NCI-H1694 treated with DMSO at 0.1 percent for 48 hours (cell line): ENCODE measurements at regions not wholly inside any gene's neighbourhood (a gene's known extent, or its start where the extent isn't known, plus 50 kb on each side); places are given as distances from the start of the nearest gene placed in this dataset.

Experiments used
- DNase-seq: peaks from one replicate; lab custom pipeline; 2025; lab: John Stamatoyannopoulos, UW

DNA sequence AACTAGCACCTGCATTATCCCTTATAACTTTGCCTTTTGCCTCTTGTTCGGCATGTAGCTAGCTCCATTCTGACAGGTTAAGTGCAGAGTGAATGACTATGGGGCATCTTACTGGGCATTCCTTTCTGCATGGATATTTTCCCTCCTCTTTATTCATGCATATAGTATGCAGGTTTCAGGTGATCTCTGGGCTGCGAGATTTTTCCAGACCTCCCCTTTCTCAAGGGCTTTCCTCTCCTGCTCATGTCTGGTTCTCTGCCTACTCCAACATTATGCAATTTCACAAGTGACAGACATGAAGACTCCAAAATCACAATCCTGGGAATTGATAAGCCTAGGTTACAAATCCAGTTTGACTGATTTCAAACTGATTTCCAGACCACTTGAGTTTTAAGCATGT is 503.8 kb downstream of the NXPH1 start:
- DNase-seq = no peak

DNA sequence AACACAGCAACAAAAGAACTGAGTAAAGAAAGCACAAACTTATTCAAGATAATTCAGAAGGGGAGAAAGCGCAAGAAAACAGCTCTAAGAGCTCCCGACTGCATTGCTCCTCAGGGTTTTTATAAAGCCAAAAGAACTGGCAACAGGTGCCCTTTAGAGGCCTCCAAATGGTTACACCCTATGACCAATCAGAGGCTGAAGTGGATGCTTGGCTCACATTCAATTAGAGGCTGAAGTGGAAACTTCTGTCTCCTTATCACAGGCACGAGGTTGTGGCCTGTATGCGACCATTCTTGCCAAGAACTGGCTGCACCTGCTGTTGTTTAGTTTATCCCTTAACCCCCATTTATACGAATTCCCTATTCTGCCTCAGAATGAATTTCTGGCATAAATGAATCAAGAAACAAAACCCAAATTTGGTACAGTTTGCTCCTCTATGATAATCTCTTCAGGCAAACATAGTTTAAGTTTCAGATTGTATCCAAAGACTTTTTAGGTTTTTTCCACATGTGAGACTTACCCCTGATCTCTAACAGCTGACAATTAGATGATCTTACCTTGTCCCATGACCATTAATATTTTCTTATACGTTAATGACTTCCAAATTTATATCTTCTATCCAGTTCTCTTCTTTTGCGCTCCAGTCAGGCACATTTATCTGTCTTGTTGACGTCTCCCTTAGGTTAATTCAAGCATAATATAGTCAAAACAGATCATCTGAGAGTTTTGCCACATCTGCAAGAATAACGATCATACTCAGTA is 504.8 kb downstream of the NXPH1 start:
- DNase-seq = no peak

DNA sequence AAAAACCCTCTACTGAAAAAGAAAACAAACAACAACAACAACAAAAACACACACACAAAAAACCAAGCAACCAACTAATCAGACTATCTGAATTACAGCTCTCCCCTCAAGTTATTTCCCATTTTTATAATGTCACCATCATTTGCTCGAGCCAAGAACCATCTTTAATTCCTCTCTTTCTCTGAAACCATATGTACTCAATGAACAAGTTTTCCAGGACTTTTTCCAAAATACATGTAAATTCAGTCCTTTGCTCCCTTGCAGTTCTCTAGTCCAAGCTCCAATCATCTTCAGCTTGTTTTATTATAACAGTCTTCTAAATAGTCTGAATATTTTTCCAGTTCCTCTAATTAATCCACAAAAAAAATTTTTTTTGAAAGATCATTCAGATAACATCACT is 506.0 kb downstream of the NXPH1 start:
- DNase-seq = no peak

DNA sequence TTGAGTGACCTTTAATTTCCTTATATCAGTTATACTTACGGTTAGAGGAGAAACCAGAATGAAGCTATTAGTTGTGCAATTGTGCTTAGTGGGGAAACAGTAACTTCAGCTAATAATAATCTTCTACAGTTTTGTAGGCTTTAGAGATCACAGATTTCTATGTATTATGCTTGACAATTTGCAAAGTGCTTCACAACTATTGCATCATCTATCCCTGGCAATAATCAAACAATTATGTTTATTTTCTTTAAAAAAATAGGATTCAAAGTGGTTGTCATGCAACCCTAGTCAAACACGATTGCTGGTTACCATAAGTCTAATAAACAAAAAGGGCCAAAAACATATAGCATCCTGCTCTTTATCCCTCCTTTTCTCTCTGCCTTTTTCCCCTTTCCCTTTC is 530.3 kb downstream of the NXPH1 start:
- DNase-seq = no peak

DNA sequence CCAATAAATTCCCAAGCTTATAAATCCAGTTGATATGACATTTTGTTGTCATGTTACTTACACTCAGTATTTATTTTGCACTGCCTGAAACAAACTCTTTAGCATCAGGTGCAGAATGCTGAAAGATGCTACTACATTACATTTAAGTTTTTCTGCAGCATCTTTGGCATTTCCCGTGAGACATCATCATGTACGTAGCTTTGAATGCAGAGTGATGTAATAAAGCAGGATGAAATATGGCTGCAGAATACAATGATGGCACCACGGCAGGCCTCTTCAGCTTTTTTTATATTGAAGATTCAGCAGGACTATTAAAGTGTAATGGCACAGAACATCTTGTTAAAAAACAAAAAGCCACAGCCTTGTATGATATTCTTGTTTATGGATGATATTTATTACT is 531.8 kb downstream of the NXPH1 start:
- no peak for DNase-seq

DNA sequence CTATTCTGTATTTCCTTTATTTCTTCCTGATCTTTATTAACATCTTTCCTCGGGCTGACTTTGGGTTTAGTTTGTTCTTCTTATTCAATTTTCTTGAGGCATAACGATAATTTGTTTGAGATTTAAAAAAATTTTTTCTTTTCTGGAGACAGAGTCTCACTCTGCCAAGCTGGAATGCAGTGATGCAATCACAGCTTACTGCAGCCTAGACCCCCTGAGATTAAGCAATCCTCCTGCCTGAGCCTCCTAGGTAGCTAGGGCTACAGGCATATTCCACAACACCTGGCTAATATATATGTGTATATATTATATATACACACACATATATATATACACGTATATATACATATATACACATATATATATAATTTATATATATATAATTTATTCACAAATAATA is 540.2 kb downstream of the NXPH1 start:
- DNase-seq = no peak

DNA sequence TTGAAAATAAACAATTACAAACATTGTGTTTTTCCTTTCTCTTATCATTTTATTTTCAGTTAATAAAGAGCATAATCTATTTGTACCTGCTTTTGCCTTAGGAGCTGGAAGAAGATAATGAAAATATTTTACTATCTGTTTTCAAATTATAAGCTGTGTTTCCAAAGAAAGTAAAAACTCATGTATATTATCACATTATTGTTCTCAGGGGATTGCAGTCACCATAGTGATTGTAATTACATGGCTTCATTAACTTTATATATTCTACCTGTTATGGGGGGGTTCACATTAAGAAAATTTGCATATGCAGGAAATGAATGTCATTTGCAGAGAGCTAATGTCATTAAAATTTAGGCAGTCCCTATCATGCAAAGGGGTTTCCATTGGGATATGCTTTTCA is 542.3 kb downstream of the NXPH1 start:
- no peak for DNase-seq

DNA sequence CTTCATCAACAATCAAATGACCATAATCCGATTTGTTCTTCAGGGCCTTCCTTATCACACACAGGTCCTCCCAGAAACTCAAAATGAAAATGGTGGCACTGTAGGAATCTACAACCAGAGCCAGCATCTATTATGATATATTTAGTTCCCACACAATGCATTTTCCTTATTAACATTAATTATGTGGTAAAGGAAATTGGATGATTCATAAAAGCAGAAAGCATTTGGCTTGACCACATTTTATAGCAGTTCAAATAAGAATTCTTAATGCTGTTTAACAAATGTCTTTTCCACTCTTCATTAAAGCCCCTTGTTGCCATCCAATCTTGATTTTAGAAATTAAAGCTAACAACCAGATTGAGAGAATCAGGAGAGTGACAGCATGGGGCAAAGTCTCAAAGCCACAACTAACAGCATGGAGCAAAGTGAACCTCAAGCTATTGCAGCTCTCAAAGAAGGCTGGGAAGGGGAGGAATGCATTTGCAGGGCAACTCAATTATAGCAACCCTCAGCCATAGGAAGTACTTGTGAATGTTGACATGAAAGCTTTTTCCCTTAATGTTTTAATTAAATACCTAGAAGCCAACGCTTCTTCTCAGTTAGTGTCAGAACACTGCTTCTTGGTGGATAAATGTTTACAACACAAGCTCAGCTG is 549.1 kb downstream of the NXPH1 start:
- DNase-seq = no peak

DNA sequence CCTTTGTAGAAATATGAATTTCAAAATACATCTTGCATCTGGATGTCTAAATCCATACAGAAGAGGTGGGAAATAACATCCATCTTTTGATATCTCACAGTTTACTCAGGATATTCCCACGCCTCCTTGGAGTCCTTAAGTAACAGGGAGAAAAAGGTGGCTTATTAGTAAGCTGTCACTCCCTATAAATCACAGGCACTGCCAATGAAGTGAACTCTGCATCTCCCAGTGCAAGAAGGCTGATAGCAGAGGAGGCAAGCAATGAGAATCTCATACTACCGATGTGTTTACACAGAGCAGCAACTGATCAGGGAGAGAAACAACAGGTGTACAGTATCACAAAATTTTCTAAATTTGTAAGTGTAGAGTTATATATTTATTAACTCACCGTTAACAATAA is 551.8 kb downstream of the NXPH1 start:
- no peak for DNase-seq

DNA sequence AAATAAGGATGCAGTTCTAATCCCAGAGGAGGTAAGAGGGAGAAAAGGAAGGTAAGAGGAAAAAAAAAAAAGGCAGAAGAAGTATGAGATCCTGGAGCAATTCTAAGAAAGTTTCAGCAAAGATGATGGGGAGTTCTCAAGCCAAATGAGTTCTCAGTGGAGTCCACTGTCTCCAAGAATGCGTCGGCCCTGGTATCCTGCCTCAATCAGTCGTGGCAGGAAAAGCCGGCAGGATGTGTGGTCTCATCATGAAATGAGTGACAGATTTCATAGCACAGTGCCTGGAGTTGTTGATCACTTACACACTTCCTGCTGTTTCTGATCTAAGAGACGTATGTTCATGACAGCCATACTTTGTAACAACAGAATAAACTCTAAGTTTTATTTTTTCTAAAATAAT is 554.9 kb downstream of the NXPH1 start:
- no peak for DNase-seq

DNA sequence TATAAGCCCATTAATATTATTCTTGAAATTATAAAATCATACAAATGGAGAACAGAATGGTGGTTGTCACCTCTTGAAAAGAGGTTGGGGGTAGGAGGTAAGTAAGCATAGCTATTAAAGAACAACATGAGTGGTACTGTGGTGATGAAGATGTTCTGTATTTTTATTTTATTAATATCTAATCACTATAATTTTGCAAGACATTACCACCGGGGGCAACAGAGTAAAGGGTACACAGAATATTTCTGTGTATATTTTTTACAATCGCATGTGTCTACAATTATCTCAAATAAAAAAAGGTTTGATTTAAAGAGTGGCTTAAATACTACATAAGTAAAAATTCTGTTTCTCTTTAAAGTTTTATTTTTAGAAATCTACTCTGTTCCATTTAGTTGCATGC is 557.8 kb downstream of the NXPH1 start:
- DNase-seq = no peak

DNA sequence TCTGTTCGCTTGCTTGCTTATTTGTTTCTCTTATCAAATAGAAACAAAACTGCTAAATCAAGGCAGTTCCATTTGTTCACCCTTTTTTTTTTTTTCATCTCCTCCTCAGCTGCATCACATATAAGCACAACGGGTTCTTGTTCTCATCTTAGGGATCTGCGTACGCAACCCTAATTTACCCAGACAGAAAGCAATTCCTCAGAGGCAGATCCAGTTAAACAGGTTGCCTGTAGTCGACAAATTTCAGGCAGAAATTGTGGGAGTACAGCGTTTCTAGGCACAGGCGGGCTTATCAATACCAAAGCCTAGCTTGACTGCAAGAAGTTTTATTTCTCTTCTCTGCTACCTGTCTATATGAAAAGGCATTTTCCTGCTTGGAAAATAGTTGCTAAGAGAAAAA is 565.4 kb downstream of the NXPH1 start:
- no peak for DNase-seq

DNA sequence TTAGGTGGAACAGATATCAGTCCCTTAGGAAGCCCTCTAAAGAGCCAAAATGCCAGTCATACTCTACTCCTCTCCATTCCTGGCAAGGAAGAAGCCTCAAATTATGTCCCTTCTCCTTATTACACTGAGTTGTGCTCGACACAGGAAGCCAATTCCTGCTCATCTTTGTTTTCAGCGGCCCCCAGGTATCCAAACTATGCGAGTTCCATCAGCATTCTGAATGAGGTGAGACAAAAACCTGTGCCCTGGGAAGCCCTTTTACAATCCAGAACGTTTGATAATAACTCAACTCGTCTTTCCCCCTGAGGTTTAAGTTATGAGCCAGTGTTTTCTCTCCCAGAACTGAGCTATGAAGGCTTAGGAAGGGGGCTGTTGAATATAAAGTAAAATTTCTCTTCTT is 580.5 kb downstream of the NXPH1 start:
- DNase-seq = no peak

DNA sequence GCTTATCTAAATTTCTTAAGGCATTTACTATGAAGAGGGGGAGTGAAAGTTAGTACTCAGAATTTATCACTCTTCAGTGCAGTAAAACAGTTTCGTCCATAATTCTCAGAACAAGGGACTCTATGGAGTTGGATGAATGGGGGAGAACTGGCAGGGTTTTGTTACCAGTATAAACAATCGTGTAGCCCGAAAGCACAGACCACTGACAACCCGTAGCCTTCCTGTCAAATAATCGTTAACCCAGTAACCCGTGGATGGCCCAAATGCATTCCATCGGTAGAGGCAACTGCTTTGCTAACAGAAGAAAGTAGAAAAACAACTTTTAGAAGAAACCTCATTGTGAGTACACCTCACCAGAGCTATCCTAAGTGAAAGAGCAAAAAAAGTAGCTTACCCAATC is 583.9 kb downstream of the NXPH1 start:
- no peak for DNase-seq

DNA sequence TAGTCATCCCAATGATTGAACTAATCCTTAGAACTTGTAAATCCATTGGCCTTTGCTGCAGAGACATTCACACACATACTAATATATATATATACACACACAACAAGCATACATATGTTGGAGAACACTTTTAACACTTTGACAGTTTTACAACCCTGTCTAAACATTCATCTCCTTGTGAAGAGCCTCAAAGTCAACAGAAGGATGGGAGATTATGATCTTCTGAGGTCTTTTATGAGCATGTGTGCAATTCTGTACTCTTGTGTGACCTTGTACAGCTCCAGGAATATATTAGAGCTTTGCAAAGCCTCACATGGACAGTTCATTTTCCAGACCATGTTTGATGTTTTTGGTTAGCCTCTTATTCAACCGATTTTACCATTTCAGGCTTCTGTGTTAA is 589.0 kb downstream of the NXPH1 start:
- DNase-seq = no peak

DNA sequence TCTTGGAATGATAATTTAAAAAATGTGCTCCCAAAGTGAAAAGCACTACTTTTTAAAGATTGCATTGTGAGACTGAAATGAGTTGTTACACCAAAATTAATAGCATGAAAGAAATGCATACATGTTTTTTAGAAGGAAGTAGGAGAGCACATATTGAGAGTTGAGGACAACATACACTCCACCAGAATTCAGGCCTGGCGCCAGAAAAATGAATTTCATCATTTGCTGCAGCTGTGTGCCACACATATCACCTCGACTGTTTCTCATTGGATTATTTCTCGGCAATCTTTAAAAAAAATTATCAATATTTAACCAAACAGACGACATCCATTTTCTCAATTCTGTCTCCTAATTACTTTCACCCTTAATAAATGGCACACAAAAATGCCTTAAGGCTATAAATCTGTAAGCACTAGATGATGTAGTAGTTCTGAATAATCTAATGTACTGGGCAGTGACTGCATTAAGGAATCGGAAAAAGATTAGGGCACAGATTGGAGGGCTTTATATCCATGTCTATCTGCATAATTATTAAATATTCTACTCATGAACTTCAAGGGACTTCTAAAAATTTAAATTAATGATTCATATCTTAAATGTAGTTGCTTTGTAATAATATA is 590.4 kb downstream of the NXPH1 start:
- DNase-seq = no peak

DNA sequence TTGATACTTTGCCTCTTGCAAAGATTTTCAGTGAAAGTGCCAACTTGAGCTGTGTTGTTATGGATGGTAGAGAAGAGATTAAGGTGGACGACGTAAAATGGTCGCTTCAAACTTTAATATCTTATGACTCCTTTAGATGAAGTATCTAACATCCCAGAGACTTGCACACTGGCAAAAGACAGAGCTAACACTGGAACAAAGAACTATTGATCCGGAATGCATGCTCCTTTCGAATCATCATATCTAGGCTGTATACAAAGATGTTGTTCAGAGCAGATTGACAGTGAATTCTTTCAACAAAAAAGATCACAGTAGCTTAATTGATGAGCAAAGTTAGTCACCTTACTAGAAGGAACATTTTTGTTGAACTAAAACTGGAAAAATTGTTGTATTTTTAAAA is 592.7 kb downstream of the NXPH1 start:
- no peak for DNase-seq

DNA sequence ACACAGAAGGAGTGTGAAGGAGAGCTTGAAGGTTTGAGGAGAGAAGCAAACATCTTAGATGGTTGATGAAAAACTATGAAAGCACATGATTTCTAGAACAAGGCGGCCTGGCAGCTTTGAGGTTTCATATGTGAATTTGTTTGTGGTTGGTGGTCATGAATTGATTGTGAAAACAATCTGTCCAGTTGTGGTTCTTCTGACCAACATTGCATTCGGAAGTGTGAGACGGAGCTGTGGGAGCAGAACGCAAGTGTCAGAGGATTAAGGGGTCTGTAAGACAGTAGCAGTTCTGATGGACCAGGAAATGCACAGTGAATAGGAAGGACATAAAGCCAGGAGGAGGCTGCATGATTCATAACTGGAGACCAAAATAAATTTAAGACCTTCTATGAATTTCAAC is 594.6 kb downstream of the NXPH1 start:
- no peak for DNase-seq

DNA sequence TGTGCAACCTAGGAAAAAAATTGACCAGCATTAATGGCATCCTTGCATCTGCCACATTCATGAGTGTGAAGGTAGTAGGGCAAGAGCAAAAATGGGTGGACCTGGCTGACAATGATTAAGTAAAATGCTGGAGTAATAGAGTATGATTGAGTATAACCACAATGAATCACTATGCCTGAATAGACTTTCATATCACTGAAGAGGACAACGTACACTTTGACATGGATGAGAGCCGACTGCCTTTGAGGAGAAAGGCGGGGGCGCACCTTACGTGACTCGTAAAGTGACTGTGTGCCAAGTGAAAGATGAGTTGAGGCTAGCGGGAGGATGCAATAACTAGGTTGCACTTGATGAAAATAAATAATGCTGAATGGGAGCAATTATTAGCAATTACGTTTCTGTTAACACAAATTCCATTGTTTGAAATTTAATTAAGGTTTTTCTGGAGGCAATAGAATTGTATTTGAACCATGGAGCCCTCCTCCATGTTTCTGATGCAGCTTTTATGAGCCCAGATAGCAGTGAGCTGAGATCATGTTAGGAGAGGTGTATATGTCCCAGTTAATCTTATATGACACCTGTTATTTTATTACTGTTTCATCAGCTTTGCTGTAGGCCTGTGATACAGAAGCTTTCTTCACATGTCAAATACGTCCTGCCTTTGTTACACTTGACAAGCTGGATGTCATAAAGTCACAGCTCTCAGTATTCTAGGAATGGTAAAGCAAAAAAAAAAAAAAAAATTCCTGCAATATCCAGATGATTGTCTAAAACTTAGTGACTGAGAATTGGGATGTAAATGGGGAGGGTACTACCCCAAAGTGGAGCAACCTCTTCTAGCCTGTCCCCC is 596.5 kb downstream of the NXPH1 start:
- DNase-seq = no peak

DNA sequence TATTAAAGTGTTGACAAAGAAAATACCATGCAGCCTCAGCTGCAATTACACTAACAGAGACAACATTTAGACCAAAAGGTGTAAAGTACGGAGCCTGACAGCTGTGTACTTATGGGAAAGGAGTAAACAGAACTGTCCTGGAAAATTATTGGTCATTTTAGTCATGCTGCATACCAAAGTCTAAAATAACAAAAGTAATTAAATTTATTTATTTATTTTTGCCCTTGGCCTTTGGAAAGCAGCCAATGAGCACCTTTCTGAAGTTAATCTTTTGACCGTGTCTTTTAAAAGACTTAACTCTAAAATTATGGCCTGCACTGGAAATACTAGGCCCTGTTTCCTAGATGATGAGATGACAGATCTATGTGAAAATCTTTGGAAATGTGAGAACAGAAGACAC is 597.6 kb downstream of the NXPH1 start:
- no peak for DNase-seq

DNA sequence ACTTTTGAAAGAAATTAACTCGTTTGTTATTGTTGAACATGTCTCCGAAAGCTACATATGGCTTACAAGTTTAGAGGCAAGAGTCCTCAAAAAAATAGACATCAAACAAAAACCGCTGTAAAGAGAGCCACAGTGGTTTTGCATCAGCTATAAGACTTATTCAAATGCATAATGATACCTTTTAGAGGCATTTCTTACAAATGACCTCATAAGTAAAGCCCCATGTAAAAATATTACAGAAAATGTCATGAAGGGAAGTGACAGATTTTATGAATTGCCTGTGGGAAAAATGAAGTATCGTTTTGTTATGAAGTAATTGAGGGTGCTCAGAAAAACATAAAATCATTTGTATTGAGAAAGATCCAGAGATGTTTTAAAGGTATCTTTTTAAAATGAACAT is 598.0 kb downstream of the NXPH1 start:
- no peak for DNase-seq

DNA sequence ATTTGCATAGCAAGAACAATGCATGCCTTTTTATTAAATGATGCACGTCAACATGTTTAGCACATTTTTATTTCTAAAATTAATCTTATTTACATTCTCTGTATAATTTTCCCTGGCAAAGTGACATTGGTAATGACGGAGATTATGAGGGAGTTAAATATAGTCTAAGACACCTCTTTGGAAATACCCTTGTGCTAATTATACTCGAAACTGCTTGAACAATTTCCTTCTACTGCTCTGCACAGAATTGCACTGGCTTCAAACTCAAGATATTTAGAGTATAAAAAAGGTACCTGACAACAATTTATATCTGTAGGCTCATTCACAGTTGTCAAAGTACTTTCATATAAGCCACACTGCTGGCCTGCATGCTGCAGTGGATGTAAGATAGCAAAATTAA is 602.7 kb downstream of the NXPH1 start:
- DNase-seq = no peak
